NCI-H510A (cell line): ENCODE measurements at regions not wholly inside any gene's neighbourhood (a gene's known extent, or its start where the extent isn't known, plus 50 kb on each side); places are given as distances from the start of the nearest gene placed in this dataset.

ENCODE experiments used
- DNase-seq: peaks from one replicate; lab custom pipeline; 2025; lab: John Stamatoyannopoulos, UW

DNA sequence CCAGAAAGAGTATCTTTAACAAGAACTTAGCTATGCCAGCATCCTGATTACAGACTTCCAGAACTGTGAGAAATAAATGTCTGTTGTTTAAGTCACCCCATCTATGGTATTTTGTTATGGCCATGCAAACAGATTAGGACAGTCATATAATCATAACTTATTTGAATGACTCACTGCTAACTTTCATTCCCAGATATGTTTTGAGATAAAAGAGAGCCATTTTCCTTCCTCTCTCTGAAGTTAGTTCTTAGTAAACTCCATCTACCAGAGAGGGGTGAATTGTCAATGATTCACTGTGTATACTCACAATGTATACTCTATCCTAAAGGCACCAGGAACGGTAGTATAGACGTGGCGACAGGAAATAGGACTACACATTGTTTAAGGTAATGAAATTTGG lies 179.4 kb upstream of the DPH6 start:
- no peak for DNase-seq

DNA sequence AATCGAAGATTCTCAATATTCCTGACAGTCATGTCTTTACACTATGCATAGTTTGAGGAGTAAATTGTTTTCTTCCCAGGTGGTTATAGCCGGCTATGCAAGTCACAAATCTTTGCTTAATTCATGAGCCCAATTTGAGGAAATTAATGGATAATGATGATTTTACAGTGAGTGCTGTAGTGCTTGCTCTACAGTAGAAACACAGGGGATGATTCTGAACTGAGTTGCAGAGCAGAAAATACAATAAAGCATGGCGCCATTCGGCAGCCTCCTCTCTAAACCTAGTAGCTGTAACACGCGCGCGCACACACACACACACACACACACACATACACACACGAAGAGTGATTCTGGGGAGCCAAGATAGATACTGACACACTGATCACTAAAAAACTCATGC lies 181.7 kb upstream of the DPH6 start:
- DNase-seq, result no peak

DNA sequence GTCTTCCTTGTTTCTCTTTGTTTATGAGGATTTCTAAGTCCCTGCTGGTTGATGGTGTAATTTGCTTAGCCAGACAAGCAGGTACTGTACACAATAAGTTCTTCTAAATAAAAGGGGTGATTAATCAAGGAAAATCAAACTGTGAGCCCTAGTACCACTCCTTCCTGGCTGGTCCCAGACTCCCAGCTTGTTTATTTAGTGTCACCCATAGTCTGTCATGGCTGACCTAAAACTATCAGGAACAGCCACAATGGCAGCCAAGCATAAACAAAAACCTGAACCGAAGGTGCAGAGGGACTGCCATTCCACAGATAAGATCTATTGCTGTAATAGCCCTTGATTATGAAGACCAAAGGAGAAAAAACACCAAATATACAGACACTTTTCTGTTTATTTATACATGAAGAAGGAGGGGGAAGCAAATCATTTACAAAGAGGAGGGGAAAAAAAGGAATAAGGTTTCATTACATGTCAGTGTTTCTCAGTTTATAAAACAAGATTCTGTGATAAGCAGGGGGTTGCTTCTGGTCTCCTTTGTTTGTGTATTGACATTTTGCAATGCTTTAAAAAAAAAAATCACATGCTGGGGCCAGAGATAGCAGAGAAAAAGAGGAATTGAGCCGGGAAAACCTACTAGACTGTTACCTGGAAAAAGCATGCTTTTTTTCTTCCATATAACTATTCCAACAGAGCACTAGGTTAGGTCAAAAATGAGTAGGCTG lies 182.4 kb upstream of the DPH6 start:
- no peak for DNase-seq

DNA sequence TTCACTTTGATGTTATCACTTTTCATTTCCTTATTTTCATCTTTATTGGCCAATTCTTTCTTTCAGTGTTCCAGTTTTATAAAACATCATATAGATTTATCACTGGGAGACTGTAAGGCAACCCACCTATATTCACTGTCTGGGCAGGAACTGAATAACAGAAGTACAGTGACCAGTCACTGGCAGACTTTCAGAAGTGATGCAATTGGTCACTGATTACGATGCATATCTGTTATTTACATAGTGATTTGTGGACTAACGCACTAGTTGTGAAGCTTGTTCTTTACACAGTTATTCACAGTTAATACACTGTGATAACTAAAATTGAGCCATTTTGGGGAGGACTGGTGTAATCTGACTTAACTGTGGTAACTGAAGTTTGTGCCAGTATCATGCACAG lies 190.2 kb upstream of the DPH6 start:
- no peak for DNase-seq

DNA sequence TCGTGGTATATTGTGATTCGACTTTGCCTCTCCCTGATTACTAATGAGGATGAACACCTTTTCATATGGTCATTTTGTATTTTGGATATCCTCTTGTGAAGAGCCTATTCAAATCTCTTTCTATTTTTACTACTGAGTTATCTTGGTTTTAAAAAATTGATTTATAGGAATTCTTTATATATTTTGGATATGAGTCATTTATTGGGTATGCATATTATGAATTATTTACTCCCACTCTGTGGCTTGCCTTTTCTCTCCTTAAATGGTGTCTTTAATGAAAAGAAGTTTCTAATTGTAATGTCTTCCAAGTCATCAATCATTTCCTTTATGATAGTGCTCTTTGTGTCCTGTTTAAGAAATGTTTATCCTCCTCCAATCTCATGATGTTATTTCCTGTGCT lies 191.5 kb upstream of the DPH6 start:
- DNase-seq, result no peak

DNA sequence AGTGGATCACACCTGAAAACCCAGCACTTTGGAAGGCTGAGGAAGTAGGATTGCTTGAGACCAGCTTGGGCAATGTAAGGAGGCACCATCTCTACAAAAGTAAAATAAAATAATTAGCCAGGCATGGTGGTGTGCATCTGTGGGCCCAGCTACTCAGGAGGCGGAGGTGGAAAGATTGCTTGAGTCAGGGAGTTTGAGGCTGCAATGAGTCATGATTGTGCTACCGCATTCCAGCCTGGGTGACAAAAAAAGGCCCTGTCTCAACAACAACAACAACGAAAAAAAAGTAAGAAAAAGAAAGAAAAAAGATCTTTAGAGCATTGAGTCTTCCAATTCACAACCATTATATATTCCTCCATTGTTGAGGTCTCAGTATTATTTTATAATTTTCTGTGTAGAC lies 192.4 kb upstream of the DPH6 start:
- no peak for DNase-seq

DNA sequence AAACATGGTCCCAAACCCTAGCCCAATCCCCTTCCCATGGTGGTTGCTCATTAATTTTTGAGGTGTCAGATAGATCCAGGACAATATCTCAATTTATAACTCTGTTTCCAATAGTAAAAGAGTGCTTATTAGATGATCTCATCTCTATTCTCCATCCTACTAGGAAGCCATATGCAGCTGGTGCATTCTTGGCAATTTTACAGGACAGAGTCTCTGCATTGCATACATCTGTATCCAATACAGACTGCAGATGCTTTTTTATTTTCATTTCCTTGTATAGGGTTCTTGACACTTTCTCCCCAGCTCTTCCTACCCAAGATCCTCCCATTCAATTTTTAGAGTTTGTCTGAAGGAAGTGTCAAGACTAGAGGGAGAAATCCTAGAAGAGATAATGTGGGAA lies 194.8 kb upstream of the DPH6 start:
- no peak for DNase-seq

DNA sequence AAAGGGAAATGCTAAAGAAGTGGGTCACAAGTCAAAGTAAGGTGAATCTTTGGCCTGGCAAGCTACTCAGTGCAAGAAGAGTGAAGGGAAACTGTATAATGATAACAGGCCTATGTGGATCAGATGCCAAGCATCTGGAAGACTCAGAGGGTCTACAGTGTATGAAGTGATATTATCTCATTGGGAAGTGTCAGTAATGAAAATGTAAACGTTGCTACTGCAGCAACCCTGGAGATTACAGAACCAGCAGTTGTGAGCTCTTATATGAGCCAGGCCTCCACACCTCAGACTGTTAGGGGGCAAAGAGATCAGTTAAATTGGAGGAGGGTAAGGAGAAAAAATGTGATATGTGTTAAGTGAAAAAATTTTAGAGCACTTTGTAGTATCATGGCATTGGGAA lies 195.4 kb upstream of the DPH6 start:
- DNase-seq, result no peak

DNA sequence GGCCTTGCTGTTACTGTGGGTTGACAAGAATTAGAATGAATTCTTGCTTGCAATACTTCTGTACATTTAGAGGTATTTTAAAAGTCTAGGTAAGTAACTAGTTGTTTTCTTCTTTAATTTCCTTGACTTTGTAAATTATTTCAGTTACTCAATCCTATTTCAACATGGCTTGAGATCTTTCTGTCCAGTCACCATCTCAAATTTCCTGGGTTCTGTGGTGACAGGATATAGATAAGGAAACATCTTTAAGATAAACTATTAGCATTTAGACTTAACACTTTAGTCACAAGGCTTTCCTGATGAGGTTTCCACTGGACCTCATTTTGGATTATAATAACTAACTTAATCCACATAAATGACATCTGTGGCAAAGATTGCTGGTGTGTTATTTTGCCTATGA lies 195.9 kb upstream of the DPH6 start:
- no peak for DNase-seq

DNA sequence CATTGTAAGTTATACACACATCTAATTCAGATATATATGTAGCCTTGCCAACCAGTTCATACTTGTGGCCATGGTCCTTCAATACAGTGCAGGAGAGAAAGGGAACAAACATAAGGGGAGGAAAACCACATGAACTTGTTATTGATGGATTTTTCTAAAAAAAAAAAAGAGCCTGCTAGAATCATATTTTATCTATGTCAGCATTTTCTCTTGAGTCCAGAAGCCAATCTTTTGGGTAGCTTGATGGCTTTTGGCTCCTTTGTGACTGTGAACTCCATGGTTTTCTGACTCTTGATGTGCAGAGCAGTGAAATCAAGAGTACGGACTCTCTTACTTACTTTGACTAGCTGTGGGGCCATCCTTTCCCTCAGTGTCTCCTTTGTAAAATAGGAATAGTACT lies 197.4 kb upstream of the DPH6 start:
- DNase-seq, result no peak

DNA sequence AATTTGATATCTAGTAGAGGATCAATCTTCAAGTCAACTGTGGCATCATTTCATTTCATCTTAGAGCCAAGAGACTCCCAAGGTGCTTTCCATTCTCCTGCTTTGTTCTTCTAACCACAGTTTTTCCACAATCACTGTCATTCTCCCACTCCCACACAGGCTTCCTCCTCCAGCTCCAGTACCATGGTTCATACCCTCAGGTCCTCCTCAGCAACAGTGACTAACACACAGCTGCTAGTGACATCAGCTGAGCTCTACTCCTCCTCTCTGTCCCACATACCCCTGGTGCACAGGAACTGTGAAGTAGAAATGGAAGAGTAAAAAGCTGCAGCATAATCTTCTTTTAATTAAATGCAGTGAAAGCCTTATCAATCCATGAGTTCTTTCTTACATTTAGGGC lies 200.2 kb upstream of the DPH6 start:
- DNase-seq, result no peak

DNA sequence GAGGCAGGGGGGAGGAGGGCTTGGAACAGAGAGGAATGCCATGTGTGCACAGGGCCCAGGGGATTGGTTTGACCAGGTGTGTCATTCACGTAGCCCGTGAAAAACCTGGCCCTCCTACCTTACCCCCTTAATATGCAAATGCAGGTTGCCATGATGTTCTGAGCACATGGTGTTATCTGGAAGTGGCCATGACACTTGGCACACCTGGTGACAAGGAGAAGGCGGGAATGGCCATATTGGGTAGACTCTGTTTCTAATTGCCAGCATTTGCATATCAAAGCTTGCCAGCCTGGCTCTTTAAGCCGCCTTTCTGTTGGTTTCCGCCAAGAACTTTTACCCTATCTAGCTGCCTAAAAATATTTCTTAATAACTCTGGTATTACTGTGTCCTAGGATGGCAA lies 202.1 kb upstream of the DPH6 start:
- no peak for DNase-seq

DNA sequence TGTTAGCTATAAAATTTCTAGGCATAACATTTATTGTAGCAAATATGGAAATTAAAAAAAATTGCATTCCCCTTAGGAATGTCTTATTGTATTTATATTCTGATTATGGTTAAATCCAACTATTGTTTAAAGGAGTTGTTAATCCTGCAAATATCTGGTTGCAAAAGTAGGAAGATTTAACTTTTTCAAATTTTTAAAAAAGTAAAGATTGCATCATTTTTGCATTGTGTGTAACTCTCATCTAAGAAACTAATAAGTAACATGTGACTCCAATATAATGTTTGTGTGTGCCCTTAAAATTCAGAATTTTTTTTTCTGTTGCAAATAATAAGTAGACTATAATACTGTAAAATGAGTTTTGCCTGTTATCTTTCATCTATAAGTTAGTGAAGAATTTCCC lies 204.1 kb upstream of the DPH6 start:
- no peak for DNase-seq

DNA sequence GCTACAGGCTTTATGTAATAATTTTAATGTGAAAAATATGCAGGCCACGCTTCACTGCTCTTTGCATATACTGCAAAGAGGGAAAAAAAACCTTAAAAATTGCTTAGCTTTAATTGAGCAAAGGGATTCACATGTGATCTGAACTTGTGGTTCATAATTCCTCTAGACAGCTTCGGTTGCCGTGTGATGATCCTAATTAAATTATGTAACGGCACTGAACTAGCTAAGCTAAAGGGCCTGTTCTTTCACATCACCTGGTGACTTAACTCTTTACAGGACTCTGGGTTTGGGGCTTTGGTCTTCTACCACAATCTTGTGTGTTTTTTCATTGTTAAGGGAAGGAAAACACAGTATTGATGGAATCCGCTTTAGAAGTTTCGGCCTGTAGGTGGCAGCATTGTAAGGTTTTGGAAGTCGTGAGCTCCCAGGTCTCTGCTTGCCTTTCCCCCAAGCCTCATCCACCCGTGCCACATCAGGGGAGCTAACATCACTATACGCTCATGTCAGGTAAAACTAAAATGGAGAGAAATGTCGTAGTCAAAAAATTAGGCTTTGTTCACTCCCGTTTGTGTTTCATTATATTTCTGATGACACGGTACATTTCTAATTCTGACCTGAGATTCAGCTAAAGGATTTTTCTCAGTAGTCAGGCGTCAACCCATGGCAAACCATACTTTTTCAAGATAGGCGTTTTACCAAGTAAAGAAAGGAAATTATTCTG lies 205.6 kb upstream of the DPH6 start:
- peak; percentile 7 for DNase-seq

DNA sequence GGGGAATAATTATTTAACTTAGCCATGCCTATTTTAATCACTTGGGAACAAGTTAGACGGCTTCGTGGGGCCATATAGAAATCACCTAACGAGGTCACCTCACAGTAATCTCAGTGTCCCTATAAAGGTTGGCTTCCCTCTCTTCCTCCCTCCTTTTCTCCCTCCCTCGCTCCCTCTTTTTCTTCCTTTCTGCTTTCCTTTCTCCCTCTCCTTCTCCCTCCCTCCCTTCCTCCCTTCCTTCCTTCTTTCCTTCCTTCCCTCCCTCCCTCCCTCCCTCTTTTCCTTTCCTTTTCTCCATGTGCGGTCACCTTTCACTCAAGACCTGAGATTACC lies 206.1 kb upstream of the DPH6 start:
- no peak for DNase-seq

DNA sequence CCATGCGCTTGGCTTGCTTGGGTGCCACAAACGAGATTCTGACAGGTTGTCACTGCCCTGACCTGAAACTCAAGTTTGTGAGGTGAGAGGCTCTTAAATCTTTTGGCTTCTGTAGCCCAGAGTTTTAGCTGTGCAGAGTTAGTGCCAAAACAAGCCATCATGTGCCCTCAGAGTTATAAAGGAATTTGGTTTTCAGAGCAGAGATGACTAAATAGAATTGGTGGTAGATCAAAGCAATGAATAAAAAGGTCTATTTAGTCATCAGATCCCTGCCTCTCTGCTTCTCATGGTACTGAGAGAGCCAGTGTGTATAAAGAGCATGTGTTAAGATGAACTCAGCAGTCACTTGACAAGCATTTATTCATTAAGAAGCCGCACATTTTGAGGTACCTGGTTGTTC lies 207.5 kb upstream of the DPH6 start:
- no peak for DNase-seq

DNA sequence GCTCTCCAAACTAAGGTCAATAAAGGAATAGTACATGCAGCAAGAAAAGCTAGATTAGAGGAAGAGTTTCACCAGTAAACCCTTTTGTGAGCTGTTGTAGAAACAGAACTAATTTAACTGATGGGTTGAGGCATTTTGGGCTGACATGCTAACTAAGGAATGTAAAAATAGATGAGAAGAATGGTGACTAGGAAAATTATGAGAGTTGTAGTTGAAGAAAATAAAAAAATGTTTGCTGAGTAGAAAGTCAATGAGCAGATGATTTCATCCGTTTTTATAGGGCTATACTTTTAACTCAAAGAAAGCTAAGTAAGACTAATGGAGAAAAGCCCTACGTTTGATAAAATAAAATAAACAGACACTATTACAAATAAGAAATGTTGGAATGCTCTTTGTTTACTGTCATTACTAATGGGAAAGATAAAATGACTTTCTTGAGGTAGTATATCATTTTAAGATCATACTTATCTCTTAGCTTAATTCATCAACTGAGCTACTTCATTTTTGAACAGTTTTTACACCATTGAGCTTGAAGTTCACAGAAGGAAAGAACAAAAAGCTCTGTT lies 209.4 kb upstream of the DPH6 start:
- DNase-seq, result no peak

DNA sequence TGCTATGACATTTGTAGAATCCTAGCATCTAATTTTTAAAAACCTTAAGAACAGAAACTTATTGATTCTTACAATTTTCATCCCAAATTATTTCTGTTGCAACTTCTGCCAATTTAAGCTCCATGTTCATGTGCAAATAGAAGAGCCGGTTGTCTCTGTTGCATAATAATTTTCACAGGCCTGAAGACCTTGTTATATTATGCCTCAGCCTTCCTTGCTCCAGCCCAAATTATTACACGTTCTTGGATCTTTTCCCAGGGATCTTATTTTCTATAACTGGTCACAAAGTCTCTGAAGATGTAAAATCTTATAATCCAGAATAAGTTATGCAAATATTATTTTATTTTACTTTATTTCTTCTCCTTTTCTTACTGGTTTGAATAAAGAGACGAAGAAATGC lies 210.7 kb upstream of the DPH6 start:
- DNase-seq, result no peak

DNA sequence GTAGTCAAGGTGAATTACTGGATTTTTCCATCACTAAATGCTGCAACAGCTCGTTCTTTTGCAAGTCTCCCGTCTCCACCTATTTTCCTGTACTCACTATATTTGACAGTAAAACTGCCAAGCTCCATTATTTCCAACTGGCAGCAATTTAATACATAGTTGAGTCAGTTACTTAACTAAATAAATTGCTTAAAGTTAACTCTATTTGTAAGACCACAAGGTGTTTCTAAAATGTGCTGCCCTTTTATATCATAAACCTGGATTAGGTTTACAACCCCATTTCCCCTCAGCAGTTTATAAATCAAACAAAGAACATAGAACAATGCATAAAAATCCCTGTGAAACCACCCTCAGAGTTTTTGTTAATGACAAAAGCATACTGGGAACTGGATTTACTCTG lies 211.4 kb upstream of the DPH6 start:
- no peak for DNase-seq

DNA sequence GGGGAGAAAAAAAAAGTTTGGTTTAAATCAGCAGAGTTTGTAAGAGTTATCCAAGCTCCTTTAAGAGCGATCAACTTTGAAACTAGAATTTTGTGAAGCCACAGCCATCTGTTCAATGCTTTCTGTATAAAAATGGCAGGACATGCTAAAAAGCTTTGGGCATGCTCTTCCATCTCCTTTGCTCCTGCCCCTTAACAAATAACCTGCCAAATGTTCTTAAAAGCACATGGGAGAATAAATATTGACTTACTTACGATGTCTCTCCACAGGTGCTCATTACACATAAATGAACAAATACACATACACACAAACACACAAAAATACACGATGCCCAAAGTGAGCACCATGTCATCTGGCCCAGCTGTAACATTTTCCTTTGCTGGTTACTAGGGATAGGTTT lies 211.8 kb upstream of the DPH6 start:
- DNase-seq, result no peak

DNA sequence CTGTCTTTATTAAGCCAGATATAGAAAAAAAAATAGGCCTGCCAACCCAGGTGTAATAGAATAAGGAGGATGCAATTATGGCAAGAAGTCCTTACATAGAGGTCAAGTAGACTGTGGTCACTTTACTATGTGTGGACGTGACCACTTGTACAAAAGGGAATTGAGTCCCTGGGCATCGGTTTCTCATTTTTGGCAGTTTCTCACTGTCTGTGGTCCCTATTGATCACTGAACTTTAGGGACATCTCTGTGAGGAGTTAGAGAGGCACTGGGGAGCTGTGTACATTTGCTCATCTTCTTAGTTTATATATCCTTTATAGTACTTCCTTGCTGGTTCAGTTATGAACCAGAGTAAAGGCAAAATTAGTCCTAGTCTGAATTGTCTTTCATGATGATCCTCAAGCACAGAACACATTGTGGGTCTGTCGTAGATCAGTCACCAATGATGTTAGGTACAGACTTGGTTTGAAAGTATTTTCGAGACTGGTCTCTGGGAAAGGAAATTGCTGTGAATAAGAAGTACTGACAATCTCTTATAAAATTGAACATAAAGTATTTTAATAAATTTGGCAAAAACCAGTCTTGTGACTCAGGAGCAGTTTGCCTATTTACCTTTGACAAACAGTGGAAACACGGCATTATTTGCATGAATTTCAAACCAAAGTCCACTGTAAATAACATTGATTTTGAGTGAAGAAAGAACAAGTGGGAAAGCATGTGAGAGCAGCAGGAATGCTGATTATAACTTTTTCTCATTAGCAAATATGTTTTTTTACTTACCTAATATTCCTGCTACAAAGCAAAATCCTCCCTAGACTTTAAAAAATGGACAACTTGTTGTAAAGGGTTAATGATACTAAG lies 218.9 kb upstream of the DPH6 start:
- no peak for DNase-seq

DNA sequence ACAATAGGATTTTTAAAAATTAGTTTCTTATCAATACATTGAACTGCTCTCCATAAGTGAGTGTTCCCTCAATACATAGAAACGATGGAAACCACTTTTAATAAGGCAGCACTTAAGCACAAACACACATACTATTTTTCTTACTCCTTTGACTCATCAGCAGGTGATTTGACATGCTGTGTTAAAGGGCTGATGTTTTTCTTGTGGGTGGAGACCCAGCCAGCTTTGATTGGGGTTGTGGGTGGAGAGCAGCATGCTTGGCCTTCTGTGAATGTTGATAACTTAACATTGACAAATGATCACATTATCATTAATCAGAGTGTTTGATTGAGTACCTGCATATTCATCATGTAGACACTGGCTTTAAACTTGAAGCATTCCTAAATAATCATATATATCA lies 223.0 kb upstream of the DPH6 start:
- no peak for DNase-seq

DNA sequence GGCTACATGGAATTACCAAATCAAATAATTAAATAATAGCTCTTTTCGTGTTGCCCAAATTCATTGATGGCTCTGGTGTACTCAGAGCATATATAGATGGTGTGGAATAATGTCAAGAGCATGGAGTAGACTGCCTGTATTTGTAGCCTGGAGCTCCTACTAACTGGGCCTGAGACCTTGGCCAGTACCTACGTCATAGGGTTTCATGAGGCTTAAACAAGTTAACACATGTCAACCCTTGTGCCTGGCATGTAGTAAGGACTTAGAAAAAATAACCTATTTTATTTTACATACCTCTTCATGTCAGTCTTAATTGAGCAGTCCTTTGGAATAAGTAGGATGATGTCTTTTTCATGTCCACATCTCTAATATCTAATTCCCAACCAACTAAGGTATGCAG lies 223.7 kb upstream of the DPH6 start:
- no peak for DNase-seq
